Dedifferentiated amniotic fluid mesenchymal stem cell (primary cell): ENCODE measurements at regions not wholly inside any gene's neighbourhood (a gene's known extent, or its start where the extent isn't known, plus 50 kb on each side); places are given as distances from the start of the nearest gene placed in this dataset.

Experiments used
- DNase-seq: peaks from one replicate; pipeline ENCODE4 v3.0.0-alpha.2; 2016; ENCODE audit errors: extremely low spot score

- peak; percentile 25 for DNase-seq
Measured at GRCh38 chr14:89607453-89607852, 190.4 kb upstream of the FOXN3 start.

- DNase-seq: no peak
Measured at GRCh38 chr14:89603938-89604480, 187.0 kb upstream of the FOXN3 start.

DNA sequence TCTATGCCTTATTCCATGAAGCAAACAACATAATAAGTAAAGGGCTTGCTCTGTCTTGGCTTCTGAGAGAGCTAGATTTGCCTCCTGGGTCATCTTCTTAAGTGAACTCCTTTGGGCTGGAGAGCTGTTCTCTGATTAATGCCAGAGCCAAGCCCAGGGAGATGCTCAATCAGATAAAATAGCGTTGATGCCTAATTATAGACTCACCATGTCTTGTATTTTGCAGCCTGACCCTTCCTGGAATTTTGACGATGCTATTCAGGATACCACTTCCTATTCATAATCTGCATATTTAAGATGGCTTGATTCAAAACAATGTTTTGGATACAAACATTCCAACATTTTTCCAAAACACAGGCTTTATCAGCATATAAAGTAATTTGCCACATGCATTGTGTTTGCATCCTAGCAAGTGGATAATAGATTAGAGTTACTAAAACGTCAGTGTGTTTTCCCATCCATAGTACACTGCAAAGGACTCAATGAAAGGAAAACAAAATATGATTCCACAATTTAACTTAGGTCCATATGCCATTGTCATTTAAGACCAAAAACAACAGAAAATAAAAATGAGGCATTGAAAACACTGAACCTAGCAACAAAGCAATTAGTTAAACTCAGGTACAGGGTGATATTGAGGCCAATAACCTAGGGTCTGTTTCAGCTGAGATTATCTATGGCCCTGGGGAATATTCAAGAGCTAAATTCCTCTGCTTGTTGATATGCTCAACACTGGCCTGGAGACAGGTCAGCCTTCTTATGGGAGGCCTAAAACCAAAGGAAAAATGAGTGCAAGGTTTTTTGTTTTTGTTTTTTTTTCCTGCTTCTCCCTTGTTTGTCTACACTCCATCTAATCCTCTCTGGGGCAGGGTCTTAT lies 184.2 kb upstream of the FOXN3 start:
- no peak for DNase-seq

- no peak for DNase-seq
Measured at GRCh38 chr14:89600029-89600428, 183.0 kb upstream of the FOXN3 start.

DNA sequence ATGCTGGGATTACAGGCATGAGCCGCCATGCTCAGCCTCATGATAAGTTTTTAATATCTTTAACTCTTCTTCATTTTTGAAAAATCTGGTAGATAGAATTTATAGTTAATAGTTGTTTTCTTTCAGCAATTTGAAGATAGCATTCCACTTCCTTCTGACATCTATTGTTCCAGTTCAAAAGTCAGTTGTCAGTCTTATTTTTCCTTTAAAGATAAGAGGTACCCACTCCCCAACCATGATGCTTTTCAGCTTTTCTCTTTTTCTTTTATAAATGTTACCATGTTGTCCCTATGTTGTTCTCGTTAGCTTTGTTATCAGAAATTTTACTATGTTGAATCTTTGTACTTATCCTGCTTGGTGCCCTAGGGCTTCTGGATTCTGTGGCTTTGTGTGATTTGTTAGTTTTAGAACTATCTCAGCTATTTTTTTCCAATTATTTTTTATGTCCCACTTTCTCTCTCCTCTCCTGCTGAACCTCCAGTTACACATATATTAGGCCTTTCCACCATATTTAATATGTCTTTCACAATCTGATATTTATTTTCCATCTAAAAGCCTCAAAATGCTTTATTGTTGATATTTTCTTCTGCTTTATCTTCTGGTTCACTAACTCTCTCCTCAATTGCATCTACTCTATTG lies 181.6 kb upstream of the FOXN3 start:
- no peak for DNase-seq

GRCh38 chr14:89592961-89593360 lies 175.9 kb upstream of the FOXN3 start:
- DNase-seq: no peak

DNA sequence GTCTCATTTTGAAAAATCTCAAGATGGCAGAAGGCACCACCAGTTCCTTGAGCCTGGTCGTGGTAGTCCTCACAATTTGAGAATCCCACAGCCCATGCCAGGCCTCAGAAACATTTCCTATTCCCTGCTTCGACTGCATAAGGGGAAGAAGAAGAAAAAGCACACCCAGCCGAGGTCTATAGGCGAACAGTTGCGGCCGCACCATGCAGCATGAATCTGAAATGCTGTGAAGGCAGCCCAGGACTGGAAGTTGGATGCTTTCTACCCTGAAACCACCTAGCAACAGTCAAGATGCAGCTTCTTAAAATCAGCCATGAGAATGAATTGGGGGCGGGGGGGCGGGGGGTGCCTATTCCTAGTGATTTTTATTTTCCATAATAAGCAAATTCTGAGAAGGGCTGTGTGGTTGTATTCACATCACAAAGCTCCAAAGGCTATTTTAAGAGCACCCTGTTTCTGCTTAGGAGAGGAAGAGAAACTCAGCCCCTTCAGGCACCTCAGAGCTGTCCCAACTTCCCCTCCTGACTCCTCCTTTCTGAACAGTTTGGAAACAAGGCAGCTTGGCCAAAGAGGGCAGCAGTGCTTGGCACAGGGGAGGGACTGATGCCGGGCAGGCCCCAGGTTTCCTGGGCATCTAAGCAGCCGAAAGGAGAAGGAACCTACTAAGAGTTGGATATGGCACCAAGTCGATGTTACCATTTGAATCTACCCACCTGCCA lies 172.5 kb upstream of the FOXN3 start:
- no peak for DNase-seq

- no peak for DNase-seq
Measured at GRCh38 chr14:89588840-89589296, 171.8 kb upstream of the FOXN3 start.

DNA sequence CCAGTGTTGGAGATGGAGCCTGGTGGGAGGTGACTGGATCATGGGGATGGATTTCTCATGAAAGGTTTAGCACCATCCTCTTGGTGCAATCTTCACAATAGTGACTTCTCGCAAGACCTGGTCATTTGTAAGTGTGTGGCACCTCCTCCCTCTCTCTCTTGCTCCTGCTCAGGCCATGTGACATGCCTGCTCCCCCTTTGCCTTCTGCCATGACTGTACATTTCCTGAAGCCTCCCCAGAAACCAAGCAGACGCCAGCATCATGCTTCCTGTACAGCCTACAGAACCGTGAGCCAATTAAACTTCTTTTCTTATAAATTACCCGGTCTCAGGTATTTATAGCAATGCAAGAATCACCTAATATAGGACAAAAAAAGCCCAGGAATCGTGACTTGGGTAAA lies 171.0 kb upstream of the FOXN3 start:
- no peak for DNase-seq

DNA sequence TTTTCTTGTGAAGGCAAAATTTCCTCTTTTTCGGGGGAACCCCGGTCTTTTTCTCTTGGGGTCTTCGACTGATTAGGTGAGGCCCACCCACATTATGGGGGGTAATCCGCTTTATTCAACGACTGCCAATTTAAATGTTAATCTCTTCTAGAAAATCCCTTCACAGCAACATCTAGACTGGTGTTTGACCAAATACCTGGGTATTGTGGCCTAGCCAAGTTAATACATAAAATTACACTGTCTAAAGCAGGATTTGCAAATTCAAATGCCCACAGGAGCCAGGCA lies 170.0 kb upstream of the FOXN3 start:
- DNase-seq: no peak

- DNase-seq: no peak
Measured at GRCh38 chr14:89586258-89587135, 169.5 kb upstream of the FOXN3 start.

DNA sequence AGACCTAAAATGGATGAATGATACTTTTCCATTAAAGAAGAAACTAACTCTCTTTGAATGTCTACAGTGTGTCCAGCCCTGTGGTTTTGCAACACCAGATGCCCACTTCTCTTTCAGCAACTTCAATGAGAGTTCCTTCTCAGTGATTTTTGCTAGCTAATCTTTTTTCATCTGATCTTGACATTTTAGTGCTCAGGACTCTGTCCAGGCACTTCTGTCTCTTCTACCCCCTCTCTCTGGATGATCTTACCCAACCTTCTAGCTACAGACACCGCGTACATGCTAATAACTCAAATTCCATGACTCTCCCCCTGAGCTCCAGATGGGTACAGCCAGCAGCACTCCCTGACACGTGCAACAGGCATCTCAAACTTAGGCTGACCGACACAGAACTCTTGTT lies 161.1 kb upstream of the FOXN3 start:
- no peak for DNase-seq

DNA sequence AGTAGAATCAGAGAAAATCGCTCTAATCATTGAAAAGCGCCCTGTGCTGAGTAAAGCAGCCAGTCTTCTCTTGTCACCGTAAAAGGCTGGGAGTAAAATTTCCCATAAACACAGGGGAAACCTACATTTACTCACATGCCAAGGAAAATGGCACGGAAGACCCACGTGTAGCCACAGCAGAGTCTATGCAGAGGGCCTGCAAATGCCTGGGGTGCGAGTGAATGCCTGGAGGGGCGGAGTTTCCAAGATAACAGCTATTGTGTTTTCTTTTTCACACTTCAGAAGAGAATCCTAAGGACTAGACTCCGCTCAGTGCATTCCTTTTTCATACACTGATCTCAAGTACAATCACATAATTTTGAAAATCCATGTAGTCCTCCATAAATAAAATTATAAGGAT lies 159.9 kb upstream of the FOXN3 start:
- DNase-seq: no peak

DNA sequence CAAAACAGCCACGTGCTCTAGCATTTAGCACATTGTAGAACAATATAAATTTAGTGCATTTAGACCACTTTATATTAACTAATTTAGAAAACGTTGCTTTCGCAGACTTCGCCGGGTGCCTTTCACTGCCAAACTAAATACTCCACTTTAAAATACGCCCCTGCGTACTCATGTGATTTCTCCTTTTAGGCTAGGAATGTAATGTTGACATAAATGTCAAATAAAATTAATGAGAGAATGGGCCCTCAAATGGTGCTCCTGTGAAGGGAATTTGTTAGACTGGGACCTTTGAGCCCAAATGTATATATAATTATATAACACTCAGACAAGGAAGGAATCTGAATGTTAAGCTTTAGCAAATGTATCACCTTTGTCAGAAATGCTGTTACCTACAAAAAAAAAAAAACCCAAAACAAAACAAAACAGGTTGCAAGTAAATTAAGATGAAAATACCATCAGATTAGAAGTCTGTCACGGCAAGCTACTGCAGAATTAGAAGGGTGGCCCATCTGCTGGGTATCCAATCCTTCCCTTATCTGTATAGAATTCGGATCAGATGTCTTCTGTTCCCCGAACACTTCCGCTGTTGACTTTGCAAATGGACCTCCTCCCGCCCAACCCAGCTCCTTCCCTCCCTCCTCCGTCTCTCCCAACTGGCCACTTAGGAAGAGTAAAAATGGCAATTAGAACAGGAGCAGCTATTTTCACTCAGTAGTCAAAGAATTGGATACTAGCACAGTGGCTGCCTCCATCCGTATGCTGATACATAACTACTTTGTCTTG lies 159.3 kb upstream of the FOXN3 start:
- DNase-seq: no peak

DNA sequence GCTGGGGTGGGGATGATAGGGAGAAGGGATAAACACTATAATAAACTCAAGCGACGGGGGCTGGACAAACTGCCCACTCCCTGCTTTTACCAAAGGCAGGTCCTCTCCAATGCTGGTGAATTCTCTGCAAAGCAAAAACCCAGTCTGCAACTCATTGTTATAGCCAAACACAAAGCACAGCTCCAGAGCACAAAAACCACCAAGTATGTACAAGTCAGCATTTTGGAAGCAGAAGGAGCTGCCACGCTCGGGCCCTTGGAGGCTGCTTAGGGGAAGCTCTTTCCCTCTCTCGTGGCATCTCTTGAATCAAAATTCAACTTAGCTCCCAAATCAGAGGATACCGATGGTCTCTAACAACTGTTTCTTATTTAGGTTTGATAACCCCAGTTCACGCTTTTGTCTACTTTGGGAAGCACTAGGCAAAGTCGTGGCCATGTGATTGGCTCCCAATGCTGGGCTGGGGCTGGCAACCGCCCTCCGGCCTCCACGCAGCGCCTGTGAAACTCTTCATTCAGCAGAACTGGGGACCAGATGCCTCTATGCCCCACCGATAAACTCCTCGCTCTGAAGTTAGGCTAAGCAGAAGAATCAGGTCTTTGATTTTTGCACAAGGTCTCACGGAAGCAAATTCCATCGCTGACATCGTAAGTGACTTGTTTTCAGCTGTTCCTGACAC lies 158.5 kb upstream of the FOXN3 start:
- no peak for DNase-seq

GRCh38 chr14:89574420-89574819 lies 157.4 kb upstream of the FOXN3 start:
- no peak for DNase-seq

- no peak for DNase-seq
Measured at GRCh38 chr14:89573399-89573657, 156.3 kb upstream of the FOXN3 start.

GRCh38 chr14:89572596-89573398 lies 155.8 kb upstream of the FOXN3 start:
- DNase-seq: no peak

DNA sequence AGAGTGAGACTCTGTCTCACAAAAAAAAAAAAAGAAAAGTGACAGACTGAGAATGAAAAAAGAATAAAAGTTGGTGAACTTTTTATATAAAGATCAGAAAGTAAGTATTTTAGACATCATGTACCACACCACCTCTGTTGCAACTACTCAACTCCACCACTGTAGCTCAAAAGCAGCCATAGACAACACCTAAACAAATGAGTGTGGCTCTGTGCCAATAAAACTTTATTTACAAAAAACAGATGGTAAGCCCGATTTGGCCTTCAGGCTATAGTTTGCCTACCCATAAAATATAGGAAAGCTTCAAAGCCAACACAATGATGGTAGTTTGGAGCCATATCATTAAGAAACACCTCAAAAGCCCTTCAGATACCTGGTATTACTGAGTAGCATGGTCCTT lies 154.5 kb upstream of the FOXN3 start:
- DNase-seq: no peak
